IPS-18c (cell line): ENCODE measurements at regions not wholly inside any gene's neighbourhood (a gene's known extent, or its start where the extent isn't known, plus 50 kb on each side); places are given as distances from the start of the nearest gene placed in this dataset.
"Not testable (repeated sequence)": the region's sequence is repeated elsewhere in the genome, so short reads cannot be mapped to it uniquely, and the experiment has no call there.

Source experiments
- H3K4me3 ChIP-seq: 2 replicates; pipeline ENCODE4 v1.7.0; 2013; ENCODE audit warnings: low read depth, mild to moderate bottlenecking, low read length, moderate library complexity; ENCODE audit not compliant: insufficient read depth
- H3K9me3 ChIP-seq: one replicate; pipeline ENCODE4 v1.6.1; 2013; ENCODE audit warnings: mild to moderate bottlenecking, low read length, moderate library complexity; ENCODE audit not compliant: control insufficient read depth, insufficient read depth

- Histone ChIP-seq H3K9me3 (peaks cover 29% of the 10 kb centered on the region), H3K4me3 (no peak overlapping the region)
Measured at GRCh38 chr7:68166525-68166924, 1169.9 kb downstream of the TYW1 start.

GRCh38 chr7:68173513-68173912, 1176.9 kb downstream of the TYW1 start:
- Histone ChIP-seq H3K4me3 (no peak overlapping the region), H3K9me3 (peaks cover 26% of the 10 kb centered on the region)

GRCh38 chr7:68176974-68177373, 1180.3 kb downstream of the TYW1 start:
- peaks cover 41% of the 10 kb centered on the region for H3K9me3 ChIP-seq
- no peak overlapping the region for H3K4me3 ChIP-seq

GRCh38 chr7:68180761-68181160, 1184.1 kb downstream of the TYW1 start:
- H3K9me3 ChIP-seq: peaks cover 43% of the 10 kb centered on the region
- 0 out of 2 replicates have a peak overlapping the region, but pooled peaks have one; percentile 15 for H3K4me3 ChIP-seq

- Histone ChIP-seq H3K9me3 (peaks cover 44% of the 10 kb centered on the region), H3K4me3 (no peak overlapping the region; the same call in 1 of the 2 replicates)
Measured at GRCh38 chr7:68183176-68183575, 1186.5 kb downstream of the TYW1 start.

- no peak overlapping the region for H3K4me3 ChIP-seq
Measured at GRCh38 chr7:68185631-68186456, 1189.2 kb downstream of the TYW1 start.

GRCh38 chr7:68187532-68187931, 1190.9 kb downstream of the TYW1 start:
- H3K9me3 ChIP-seq: peaks cover 35% of the 10 kb centered on the region
- peak overlapping the region; percentile 9; the same call in 1 of the 2 replicates for H3K4me3 ChIP-seq

More at GRCh38 chr7:68185631-68186456, 1189.2 kb downstream of the TYW1 start:
- H3K9me3 ChIP-seq: peaks cover 41% of the 10 kb centered on the region

- Histone ChIP-seq H3K9me3 (peaks cover 32% of the 10 kb centered on the region), H3K4me3 (no peak overlapping the region)
Measured at GRCh38 chr7:68192941-68193340, 1196.3 kb downstream of the TYW1 start.

GRCh38 chr7:68195642-68196041, 1199.0 kb downstream of the TYW1 start:
- H3K9me3 ChIP-seq: peaks cover 25% of the 10 kb centered on the region
- not testable (repeated sequence) for H3K4me3 ChIP-seq

- peaks cover 26% of the 10 kb centered on the region for H3K9me3 ChIP-seq
- H3K4me3 ChIP-seq: no peak overlapping the region
Measured at GRCh38 chr7:68200051-68200670, 1203.5 kb downstream of the TYW1 start.

GRCh38 chr7:68203251-68203650, 1206.6 kb downstream of the TYW1 start:
- H3K4me3 ChIP-seq: no peak overlapping the region
- peaks cover 25% of the 10 kb centered on the region for H3K9me3 ChIP-seq

GRCh38 chr7:68205826-68206225, 1209.2 kb downstream of the TYW1 start:
- Histone ChIP-seq H3K4me3 (no peak overlapping the region), H3K9me3 (peaks cover 29% of the 10 kb centered on the region)

- peak overlapping the region; percentile 24; the same call in 1 of the 2 replicates for H3K4me3 ChIP-seq
- H3K9me3 ChIP-seq: peaks cover 23% of the 10 kb centered on the region
Measured at GRCh38 chr7:68206946-68207485, 1210.4 kb downstream of the TYW1 start.

- peaks cover 23% of the 10 kb centered on the region for H3K9me3 ChIP-seq
Measured at GRCh38 chr7:68207676-68208075, 1211.0 kb downstream of the TYW1 start.

GRCh38 chr7:68209486-68209885, 1212.9 kb downstream of the TYW1 start:
- Histone ChIP-seq H3K9me3 (peaks cover 21% of the 10 kb centered on the region), H3K4me3 (no peak overlapping the region)

More at GRCh38 chr7:68207676-68208075, 1211.0 kb downstream of the TYW1 start:
- H3K4me3 ChIP-seq: no peak overlapping the region

- no peak overlapping the region for H3K4me3 ChIP-seq
- H3K9me3 ChIP-seq: peaks cover 16% of the 10 kb centered on the region
Measured at GRCh38 chr7:68213838-68214237, 1217.2 kb downstream of the TYW1 start.

- peaks cover 18% of the 10 kb centered on the region for H3K9me3 ChIP-seq
- H3K4me3 ChIP-seq: no peak overlapping the region
Measured at GRCh38 chr7:68216051-68216450, 1219.4 kb downstream of the TYW1 start.

- Histone ChIP-seq H3K9me3 (peaks cover 22% of the 10 kb centered on the region), H3K4me3 (no peak overlapping the region)
Measured at GRCh38 chr7:68217426-68217825, 1220.8 kb downstream of the TYW1 start.
